ENCODE measurements at regions not wholly inside any gene's neighbourhood (a gene's known extent, or its start where the extent isn't known, plus 50 kb on each side); places are given as distances from the start of the nearest gene placed in this dataset.

- H3K4me3 ChIP-seq: no peak overlapping the region
- H3K4me1 ChIP-seq (ENCODE audit: control insufficient read depth in 1 of 2, low read depth in 2 of 2): peaks cover 0 to 3% of the 10 kb centered on the region in 2 donors
- H3K9me3 ChIP-seq: no peaks in the 10 kb centered on the region
- DNase-seq (ENCODE audit: low spot score) (no peak), ATAC-seq (ENCODE audit: insufficient number of reproducible peaks, low FRiP score, low read depth) (no peak)
- no peaks in the 10 kb centered on the region for H3K36me3 ChIP-seq
- H3K27me3 ChIP-seq (replicated peaks; ENCODE audit: insufficient read depth): no peaks in the 10 kb centered on the region
- TF ChIP-seq CTCF (IDR thresholded peaks at IDR 0.05): no peak
- H3K27ac ChIP-seq: no peak overlapping the region
Observed at GRCh38 chr21:27333096-27333495, 366.2 kb upstream of the ADAMTS5 start.

GRCh38 chr21:27329255-27329851 lies 362.5 kb upstream of the ADAMTS5 start:
- Histone ChIP-seq H3K4me1 (ENCODE audit: control insufficient read depth in 1 of 2, low read depth in 2 of 2) (peaks cover 0 to 3% of the 10 kb centered on the region in 2 donors), H3K27me3 (replicated peaks; ENCODE audit: insufficient read depth) (no peaks in the 10 kb centered on the region), H3K27ac (no peak overlapping the region), H3K36me3 (no peaks in the 10 kb centered on the region), H3K4me3 (no peak overlapping the region), H3K9me3 (no peaks in the 10 kb centered on the region)
- TF ChIP-seq CTCF (IDR thresholded peaks at IDR 0.05): no peak
- ATAC-seq (ENCODE audit: insufficient number of reproducible peaks, low FRiP score, low read depth): no peak
- no peak for DNase-seq (ENCODE audit: low spot score)

DNA sequence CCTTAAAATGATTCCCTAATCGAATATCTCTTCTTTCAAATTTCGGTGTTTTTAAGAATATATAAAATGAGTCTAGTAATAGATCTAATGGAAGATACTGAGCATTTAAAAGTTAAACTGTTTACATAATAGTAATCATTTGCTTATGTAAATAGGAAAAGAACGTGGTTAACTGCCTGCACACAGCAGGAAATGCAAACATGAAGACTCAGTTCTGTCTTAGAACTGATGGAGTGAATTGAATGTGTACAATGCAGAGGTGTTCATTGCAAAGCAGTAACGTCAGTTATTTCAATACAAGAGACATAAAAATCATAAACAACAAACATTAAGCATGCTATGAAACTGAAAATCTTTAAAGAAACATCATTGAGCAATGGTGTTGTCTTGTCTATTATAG lies 359.4 kb upstream of the ADAMTS5 start:
- Histone ChIP-seq H3K9me3 (no peaks in the 10 kb centered on the region), H3K4me3 (no peak overlapping the region), H3K27ac (no peak overlapping the region), H3K4me1 (ENCODE audit: control insufficient read depth in 1 of 2, low read depth in 2 of 2) (peaks cover 0 to 3% of the 10 kb centered on the region in 2 donors), H3K27me3 (replicated peaks; ENCODE audit: insufficient read depth) (no peaks in the 10 kb centered on the region), H3K36me3 (no peaks in the 10 kb centered on the region)
- ATAC-seq (ENCODE audit: insufficient number of reproducible peaks, low FRiP score, low read depth) (no peak), DNase-seq (ENCODE audit: low spot score) (no peak)
- no peak for TF ChIP-seq CTCF (IDR thresholded peaks at IDR 0.05)

DNA sequence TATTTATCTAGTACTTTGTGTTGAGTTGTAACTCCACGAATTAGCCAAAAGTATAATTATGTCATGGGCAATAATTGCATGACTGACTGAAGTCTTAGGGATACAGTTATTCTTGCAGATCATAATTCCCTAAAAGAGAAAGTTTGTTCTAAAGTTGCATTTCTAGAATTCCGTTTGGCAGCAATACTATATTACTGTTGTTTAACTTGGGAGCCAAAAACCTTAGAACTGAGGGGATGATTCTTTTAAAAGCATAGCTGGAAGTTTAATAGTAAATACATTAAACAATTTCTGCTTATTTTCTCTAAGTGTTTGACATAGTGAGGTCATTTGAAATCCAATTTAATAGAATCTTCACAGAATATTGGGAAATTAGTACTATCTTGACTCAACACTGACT lies 356.4 kb upstream of the ADAMTS5 start:
- H3K27ac ChIP-seq: no peak overlapping the region
- no peaks in the 10 kb centered on the region for H3K27me3 ChIP-seq (replicated peaks; ENCODE audit: insufficient read depth)
- H3K9me3 ChIP-seq: no peaks in the 10 kb centered on the region
- H3K36me3 ChIP-seq: no peaks in the 10 kb centered on the region
- no peak overlapping the region for H3K4me3 ChIP-seq
- no peak for TF ChIP-seq CTCF (IDR thresholded peaks at IDR 0.05)
- no peak for DNase-seq (ENCODE audit: low spot score)
- no peak for ATAC-seq (ENCODE audit: insufficient number of reproducible peaks, low FRiP score, low read depth)
- H3K4me1 ChIP-seq (ENCODE audit: control insufficient read depth in 1 of 2, low read depth in 2 of 2): no peaks in the 10 kb centered on the region

GRCh38 chr21:27321791-27322190 lies 354.9 kb upstream of the ADAMTS5 start:
- H3K4me3 ChIP-seq: no peak overlapping the region
- ATAC-seq (ENCODE audit: insufficient number of reproducible peaks, low FRiP score, low read depth) (no peak), DNase-seq (ENCODE audit: low spot score) (no peak)
- H3K9me3 ChIP-seq: no peaks in the 10 kb centered on the region
- no peaks in the 10 kb centered on the region for H3K36me3 ChIP-seq
- no peak overlapping the region for H3K27ac ChIP-seq
- H3K27me3 ChIP-seq (replicated peaks; ENCODE audit: insufficient read depth): no peaks in the 10 kb centered on the region
- no peaks in the 10 kb centered on the region for H3K4me1 ChIP-seq (ENCODE audit: control insufficient read depth in 1 of 2, low read depth in 2 of 2)
- TF ChIP-seq CTCF (IDR thresholded peaks at IDR 0.05): no peak

Measured in thoracic aorta (tissue), 2 donors.